Activated naive CD8-positive, alpha-beta T cell treated with anti-CD3 and anti-CD28 coated beads for 36 hours (primary cell): ENCODE measurements at regions not wholly inside any gene's neighbourhood (a gene's known extent, or its start where the extent isn't known, plus 50 kb on each side); places are given as distances from the start of the nearest gene placed in this dataset.

Experiments used
- DNase-seq: peaks from one replicate; pipeline ENCODE4 v3.0.0; 2021
- H3K27ac Mint-ChIP-seq: one replicate; pipeline ENCODE4 v1.8.0; 2022; ENCODE audit warnings: mild to moderate bottlenecking, moderate library complexity, mixed read lengths
- H3K27me3 Mint-ChIP-seq: one replicate; pipeline ENCODE4 v1.8.0; 2022; ENCODE audit warnings: mild to moderate bottlenecking, mixed read lengths
- H3K36me3 Mint-ChIP-seq: one replicate; pipeline ENCODE4 v1.8.0; 2021; ENCODE audit warnings: mild to moderate bottlenecking, mixed read lengths
- H3K4me1 Mint-ChIP-seq: one replicate; pipeline ENCODE4 v1.8.0; 2021; ENCODE audit warnings: mixed read lengths
- H3K4me3 Mint-ChIP-seq: one replicate; pipeline ENCODE4 v1.8.0; 2022; ENCODE audit warnings: mild to moderate bottlenecking, moderate library complexity, mixed read lengths
- H3K9me3 Mint-ChIP-seq: one replicate; pipeline ENCODE4 v1.8.0; 2022; ENCODE audit warnings: mixed read lengths

DNA sequence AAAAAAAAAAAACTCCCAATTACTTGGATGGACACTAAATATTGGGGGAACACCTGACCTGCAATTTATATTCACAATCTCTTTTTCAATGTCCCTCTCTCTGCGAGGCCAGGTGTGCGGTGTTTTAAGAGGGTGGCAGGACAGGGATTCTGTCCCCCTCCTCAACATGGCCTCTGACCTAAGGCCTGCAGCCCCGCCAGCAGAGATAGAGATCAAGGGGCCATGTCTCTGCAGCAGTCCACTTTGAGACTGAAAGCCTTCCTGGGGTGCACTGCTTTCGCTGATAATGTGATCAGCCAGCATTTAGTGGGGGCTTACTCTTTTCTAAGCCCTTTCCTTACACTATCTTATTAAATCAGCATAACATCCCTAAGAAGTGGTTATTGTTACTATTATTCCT, 419.9 kb downstream of the OCA2 start:
- H3K4me1 Mint-ChIP-seq, result no peaks in the 10 kb centered on the region
- no peak for DNase-seq
- no peak overlapping the region for H3K4me3 Mint-ChIP-seq
- no peaks in the 10 kb centered on the region for H3K9me3 Mint-ChIP-seq
- no peaks in the 10 kb centered on the region for H3K36me3 Mint-ChIP-seq
- no peak overlapping the region for H3K27ac Mint-ChIP-seq
- H3K27me3 Mint-ChIP-seq, result peaks cover 6% of the 10 kb centered on the region

DNA sequence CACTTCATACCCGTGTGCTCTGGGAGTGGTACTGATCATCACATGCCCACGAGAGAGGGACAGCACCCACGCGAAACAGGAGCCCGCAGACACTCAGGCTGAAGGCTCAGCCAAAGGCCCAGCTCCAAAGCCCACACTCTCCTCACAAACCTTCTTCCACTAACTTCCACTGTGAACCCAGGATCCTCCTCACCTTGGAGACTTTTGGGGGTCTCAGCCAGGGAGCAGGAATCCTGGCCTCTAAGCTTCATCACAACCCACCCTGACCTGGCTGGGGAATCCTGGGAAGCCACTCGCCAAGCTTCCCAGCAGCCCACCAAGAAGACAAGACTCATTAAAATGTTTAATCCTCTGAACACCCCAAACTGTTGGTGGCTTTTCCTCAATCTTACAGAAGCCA, 421.2 kb downstream of the OCA2 start:
- H3K4me1 Mint-ChIP-seq, result no peaks in the 10 kb centered on the region
- no peak for DNase-seq
- peaks cover 2% of the 10 kb centered on the region for H3K9me3 Mint-ChIP-seq
- peaks cover 6% of the 10 kb centered on the region for H3K27me3 Mint-ChIP-seq
- no peak overlapping the region for H3K4me3 Mint-ChIP-seq
- H3K27ac Mint-ChIP-seq, result no peak overlapping the region
- H3K36me3 Mint-ChIP-seq, result no peaks in the 10 kb centered on the region

DNA sequence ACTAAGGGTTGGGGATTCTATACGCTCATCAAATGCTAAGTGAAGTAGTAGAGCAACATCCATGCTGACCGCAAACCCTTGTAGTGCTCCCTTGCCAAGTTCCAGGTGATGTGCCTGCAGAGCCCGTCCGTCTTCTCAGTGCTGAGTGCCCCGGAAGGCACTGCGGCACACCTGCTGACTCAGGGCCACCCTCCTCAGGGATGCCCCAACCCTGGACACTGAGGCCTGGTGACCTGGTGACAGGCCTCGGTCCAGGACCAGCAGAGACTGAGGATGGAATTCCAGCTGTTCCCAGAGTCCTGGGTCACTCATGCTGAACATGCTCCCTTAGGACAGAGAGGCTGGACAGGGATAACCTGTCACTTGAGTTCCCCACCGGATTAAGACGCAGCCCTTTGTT, 422.5 kb downstream of the OCA2 start:
- Mint-ChIP-seq H3K27ac (no peak overlapping the region), H3K4me1 (no peaks in the 10 kb centered on the region), H3K27me3 (peaks cover 6% of the 10 kb centered on the region), H3K4me3 (no peak overlapping the region), H3K36me3 (no peaks in the 10 kb centered on the region), H3K9me3 (peaks cover 2% of the 10 kb centered on the region)
- DNase-seq, result no peak

DNA sequence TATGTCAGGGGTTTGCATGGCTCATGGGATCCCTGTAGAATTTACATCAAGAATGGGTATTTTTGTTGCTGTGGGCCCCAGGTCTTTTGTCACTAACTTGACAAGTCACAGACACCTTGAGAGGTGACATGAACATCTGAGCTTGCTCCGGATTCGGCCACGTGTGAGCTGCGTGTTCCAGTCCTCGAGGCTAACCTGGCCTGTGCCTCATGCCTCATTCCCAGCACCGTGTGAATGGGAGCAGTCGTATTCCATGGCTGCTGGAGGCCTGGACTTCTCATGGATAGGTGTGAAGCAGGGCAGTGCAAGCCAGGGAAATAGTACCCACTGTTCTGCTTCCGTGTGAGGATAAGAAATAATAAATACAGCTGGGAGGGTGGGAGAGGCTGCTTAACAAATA, 423.5 kb downstream of the OCA2 start:
- Mint-ChIP-seq H3K9me3 (peaks cover 2% of the 10 kb centered on the region), H3K27ac (no peak overlapping the region), H3K27me3 (peaks cover 6% of the 10 kb centered on the region), H3K36me3 (no peaks in the 10 kb centered on the region), H3K4me1 (no peaks in the 10 kb centered on the region), H3K4me3 (no peak overlapping the region)
- no peak for DNase-seq

DNA sequence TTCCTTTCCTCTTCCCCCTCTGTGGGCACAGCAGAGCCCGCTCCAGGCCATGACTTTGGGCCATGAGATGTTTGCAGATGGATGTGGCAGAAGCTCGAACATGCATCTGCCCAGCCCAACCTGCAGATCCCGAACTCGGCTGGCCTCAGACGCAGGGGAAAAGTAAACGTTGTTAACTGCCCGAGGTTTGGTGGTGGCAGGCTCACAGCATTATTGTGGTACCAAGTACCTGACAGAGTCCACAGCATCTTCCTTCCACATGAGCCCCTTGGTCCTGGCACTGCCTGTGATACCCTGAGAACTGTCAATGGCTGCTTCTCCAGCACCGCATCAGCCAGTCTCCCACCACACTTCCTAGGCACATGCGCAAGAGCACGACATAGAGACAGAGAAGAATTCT, 424.3 kb downstream of the OCA2 start:
- Mint-ChIP-seq H3K36me3 (no peaks in the 10 kb centered on the region), H3K9me3 (peaks cover 2% of the 10 kb centered on the region), H3K27me3 (peaks cover 2% of the 10 kb centered on the region), H3K4me1 (no peaks in the 10 kb centered on the region), H3K4me3 (no peak overlapping the region), H3K27ac (no peak overlapping the region)
- DNase-seq, result no peak

DNA sequence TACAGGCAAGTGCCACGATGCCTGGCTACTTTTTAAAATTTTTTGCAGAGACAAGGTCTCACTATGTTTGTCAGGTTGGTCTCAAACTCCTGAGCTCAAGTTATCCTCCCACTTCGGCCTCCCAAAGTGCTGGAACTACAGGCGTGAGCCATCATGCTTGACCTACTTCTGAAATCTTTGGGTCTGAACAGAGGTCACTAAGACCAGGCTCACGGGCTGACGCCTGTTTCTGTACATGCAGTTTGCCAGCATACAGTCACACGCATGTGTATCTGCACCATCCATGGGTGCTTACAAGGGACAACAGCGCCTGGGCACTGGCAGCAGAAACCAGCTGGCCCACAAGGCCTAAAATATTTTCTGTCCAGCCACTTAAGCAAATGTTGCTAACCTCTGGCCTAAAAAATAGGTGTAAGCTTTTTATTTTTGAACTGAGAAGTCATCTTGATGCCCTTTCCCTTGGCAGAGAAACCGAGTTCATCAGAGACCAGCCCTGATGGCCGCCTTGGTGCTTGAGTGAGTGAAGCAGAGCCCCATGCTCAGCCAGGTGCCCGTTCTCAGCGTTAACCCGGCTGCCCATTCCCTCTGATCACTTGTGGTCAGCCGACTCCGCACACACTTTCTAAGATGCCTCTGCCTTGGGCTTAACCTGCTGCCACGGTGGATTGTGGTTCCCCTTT, 425.2 kb downstream of the OCA2 start:
- no peak overlapping the region for H3K4me3 Mint-ChIP-seq
- no peaks in the 10 kb centered on the region for H3K36me3 Mint-ChIP-seq
- peaks cover 3% of the 10 kb centered on the region for H3K9me3 Mint-ChIP-seq
- no peaks in the 10 kb centered on the region for H3K27me3 Mint-ChIP-seq
- no peak for DNase-seq
- H3K27ac Mint-ChIP-seq, result no peak overlapping the region
- no peaks in the 10 kb centered on the region for H3K4me1 Mint-ChIP-seq

DNA sequence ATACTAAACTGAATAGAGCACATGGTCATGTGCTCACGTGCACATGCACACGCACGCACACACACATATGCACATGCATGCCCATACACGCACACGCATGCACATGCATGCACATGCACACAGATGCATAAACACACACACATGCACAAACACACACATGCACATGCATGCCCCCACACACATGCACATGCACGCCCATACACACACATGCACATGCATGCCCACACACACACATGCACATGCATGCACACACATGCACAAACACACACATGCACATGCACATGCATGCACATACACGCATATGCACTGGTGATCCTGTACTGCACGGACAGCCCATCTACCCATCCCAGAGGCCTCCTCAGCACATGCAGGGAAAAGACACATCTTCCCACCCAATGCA, 426.6 kb downstream of the OCA2 start:
- Mint-ChIP-seq H3K9me3 (peaks cover 3% of the 10 kb centered on the region), H3K36me3 (no peaks in the 10 kb centered on the region), H3K4me1 (no peaks in the 10 kb centered on the region), H3K27ac (no peak overlapping the region), H3K27me3 (no peaks in the 10 kb centered on the region), H3K4me3 (no peak overlapping the region)
- no peak for DNase-seq

DNA sequence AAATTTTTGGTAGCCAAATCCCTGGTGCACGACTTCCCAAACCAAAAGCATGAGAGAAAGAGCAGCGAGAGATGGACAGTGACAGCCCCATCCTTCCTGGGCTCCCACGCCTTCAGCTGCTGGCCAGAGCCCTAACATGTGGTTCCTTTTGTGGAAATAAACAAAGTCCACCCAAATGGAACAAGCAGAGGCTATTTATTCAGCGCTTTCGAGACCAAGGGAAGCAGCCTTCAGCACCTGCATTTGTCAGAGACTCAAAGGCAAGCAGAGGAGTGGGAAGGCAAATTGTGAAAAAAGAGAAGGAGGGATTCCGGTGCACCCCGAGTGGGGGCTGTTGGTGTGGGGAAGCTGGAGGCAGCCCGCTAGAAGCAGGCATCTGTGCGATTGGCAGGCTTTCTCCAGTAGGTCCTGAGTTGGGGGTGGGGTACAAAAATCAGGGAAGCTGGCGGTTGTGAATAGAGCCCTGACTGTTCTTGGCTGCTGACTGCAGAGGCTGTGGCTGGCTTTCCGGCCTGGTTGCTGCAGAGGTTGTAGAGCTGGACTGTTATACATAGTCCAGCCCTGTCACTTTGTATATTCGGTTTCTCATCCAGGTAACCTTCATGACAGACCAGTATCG, 427.2 kb downstream of the OCA2 start:
- H3K4me1 Mint-ChIP-seq, result no peaks in the 10 kb centered on the region
- H3K4me3 Mint-ChIP-seq, result no peak overlapping the region
- H3K27me3 Mint-ChIP-seq, result no peaks in the 10 kb centered on the region
- no peaks in the 10 kb centered on the region for H3K36me3 Mint-ChIP-seq
- DNase-seq, result no peak
- peaks cover 3% of the 10 kb centered on the region for H3K9me3 Mint-ChIP-seq
- H3K27ac Mint-ChIP-seq, result no peak overlapping the region

DNA sequence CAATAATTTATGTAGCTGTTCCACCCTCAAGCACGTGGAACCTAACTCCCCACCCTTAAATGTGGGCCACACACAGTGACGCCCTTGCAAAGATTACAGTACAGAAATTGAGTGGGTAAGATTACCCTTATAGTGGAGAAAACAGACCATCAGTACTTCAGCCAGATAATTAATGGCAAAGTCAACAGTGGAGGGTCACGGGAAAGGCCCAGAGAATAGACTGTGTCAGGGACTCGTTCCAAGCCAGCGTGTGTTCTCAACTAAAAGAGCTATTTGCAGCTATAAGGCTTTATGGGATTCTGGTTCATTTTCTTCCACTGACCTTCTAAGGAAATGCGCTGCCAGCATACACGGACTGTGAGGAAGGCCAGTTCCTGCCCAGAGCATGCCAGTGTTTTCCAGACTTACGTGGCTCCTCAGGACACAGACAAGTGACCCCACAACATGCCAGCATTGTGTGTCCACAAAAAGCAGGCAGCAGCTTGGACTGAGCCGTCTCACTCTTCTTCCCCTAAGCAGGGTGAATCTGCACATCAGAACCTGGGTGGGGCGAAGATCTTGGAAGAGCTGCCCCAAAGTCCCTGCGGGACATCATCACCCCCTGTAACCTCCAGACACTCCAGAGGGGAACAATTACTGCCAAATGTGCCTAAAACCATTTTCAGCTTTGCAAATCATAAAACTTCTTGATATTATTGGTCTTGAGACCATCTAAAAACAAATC, 428.5 kb downstream of the OCA2 start:
- DNase-seq, result no peak
- Mint-ChIP-seq H3K9me3 (peaks cover 3% of the 10 kb centered on the region), H3K4me3 (no peak overlapping the region), H3K27ac (no peak overlapping the region), H3K27me3 (no peaks in the 10 kb centered on the region), H3K36me3 (no peaks in the 10 kb centered on the region), H3K4me1 (no peaks in the 10 kb centered on the region)

DNA sequence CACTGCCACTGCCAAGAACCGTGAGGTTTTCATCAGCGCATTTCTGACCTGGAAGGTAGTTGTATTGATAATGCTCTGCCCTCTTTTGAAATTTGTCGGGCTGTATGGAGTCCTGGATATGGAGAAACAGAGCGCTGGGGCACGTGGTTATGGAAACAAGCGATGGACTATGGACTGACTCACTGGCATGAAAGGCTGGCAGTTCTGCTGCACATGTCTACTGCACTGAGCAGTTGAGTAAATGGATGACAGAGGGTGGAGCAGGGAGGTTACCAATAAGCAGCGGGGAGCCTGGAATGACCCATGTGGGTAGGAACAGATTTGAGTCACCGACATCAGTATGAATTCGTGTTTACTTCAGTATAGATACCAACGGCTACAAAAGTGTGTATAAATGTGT, 429.5 kb downstream of the OCA2 start:
- Mint-ChIP-seq H3K36me3 (no peaks in the 10 kb centered on the region), H3K9me3 (peaks cover 3% of the 10 kb centered on the region), H3K27me3 (no peaks in the 10 kb centered on the region), H3K4me3 (no peak overlapping the region), H3K27ac (no peak overlapping the region), H3K4me1 (no peaks in the 10 kb centered on the region)
- DNase-seq, result no peak

DNA sequence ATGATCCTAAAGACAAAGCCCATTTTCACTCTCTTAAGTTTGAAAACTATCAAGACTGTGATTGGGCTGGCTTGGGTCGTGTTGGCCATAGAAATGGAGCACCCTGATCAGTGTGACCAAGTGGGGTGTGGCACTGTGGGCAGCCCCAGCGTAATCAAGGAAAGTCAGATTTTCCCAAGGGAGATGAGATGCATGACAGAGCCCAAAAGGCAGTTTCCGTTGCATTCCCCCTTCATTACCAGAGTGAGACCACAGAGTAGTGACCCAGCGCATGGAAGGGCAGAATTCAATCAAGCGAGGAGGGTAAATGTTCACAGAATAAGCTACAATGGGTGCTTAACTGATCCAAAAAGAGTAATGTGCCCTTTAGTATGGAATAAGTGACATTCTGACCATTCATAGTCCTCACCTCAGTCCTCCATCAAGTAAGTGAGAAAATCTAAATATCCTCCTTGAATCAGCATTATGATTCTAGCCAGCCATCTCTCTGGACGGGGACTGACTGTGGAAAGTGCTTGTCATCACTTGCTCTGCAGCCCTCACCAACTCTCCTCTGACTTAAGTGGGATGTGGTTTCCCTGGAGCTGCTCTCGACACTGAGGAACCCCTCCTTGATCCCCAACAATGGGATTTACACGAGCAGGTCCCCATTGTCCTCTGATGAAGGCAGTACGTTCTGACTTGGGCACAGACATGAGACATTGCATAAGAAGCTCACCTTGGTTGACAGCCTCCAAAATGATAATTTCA, 430.5 kb downstream of the OCA2 start:
- H3K27me3 Mint-ChIP-seq, result no peaks in the 10 kb centered on the region
- H3K36me3 Mint-ChIP-seq, result no peaks in the 10 kb centered on the region
- no peak overlapping the region for H3K4me3 Mint-ChIP-seq
- no peak for DNase-seq
- no peak overlapping the region for H3K27ac Mint-ChIP-seq
- H3K9me3 Mint-ChIP-seq, result peaks cover 3% of the 10 kb centered on the region
- H3K4me1 Mint-ChIP-seq, result no peaks in the 10 kb centered on the region

DNA sequence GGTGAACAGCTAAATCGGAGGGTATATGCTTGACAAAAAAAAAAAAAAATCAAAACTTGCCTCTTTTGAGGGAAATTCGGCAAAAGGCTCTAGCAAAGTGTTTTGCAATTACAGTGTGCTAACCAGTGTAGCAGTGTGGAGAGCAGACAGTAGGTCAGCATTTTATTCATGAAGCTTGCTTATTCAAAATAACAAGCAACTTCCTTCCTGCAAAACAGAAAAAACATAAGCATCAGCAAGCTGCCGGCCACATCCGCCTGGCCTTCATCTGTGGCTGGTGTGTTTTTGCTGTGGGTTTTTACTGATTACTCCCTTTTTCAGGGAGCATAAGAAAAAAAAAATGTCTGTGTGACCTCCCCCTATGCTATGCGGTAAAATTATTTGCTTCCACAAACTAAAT, 434.1 kb downstream of the OCA2 start:
- Mint-ChIP-seq H3K4me1 (no peaks in the 10 kb centered on the region), H3K27me3 (no peaks in the 10 kb centered on the region), H3K9me3 (peaks cover 1% of the 10 kb centered on the region), H3K36me3 (no peaks in the 10 kb centered on the region), H3K27ac (no peak overlapping the region), H3K4me3 (no peak overlapping the region)
- DNase-seq, result no peak

DNA sequence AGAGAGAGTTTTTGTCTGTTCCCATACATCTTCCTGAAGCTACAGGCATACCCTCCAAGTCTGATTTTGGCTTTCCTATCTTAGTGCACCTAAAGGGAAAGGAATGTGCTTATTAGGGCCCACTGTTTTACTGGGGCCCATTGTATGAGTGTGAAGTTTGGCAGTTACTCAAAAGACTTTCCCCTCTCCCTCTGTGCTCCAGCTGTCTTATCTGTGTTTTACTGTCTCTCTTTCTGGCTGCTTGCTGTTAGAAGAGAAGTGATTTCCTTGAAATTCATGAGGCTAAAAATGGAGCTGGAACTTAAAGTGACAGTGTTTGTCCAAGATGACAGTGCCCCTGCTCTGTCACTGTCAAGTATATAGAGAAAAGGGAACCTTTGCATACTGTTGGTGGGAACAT, 436.2 kb downstream of the OCA2 start:
- no peak overlapping the region for H3K4me3 Mint-ChIP-seq
- no peak overlapping the region for H3K27ac Mint-ChIP-seq
- no peaks in the 10 kb centered on the region for H3K27me3 Mint-ChIP-seq
- H3K9me3 Mint-ChIP-seq, result no peaks in the 10 kb centered on the region
- H3K36me3 Mint-ChIP-seq, result no peaks in the 10 kb centered on the region
- H3K4me1 Mint-ChIP-seq, result no peaks in the 10 kb centered on the region
- DNase-seq, result no peak

DNA sequence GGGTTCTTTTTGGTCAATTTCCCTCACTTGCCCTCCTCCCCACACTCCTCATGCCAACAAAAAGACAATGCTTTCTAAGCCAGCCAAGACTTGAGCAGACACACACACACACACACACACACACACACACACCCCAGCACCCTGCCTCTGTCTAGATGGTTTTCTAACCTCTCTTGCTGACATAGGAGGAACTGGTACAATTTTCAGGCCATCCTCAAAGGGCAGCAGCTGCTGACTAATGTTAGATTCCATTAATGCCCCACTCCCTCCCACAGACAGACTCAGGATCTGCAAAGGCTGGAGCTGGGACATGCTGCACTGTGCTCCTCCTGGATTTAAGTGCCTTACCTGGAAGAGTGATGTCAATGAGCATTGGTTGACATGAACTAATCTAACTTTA, 438.4 kb downstream of the OCA2 start:
- Mint-ChIP-seq H3K36me3 (no peaks in the 10 kb centered on the region), H3K4me3 (no peak overlapping the region), H3K27me3 (no peaks in the 10 kb centered on the region), H3K4me1 (no peaks in the 10 kb centered on the region), H3K27ac (no peak overlapping the region), H3K9me3 (no peaks in the 10 kb centered on the region)
- no peak for DNase-seq

DNA sequence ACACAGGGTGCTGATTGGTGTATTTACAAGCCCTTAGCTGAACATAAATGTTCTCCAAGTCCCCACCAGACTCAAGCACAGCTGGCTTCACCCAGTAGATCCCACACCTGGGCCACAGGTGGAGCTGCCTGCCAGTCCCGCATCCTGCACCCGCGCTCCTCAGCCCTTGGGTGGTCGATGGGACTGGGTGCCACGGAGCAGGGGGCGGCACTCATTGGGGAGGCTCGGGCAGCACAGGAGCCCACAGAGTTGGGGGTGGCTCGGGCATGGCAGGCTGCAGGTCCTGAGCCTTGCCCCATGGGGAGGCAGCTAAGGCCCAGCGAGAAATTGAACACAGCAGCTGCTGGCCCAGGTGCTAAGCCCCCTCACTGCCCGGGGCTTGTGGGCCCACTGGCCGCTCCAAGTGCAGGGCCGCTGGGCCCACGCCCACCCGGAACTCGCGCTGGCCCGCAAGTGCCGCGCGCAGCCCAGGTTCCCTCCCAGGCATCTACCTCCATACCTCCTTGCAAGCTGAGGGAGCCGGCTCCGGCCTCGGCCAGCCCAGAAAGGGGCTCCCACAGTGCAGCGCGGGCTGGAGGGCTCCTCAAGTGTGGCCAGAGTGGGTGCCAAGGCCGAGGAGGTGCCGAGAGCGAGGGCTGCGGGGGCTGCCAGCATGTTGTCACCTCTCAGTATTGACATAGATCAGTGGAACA, 442.7 kb downstream of the OCA2 start:
- no peak overlapping the region for H3K27ac Mint-ChIP-seq
- no peaks in the 10 kb centered on the region for H3K4me1 Mint-ChIP-seq
- no peaks in the 10 kb centered on the region for H3K9me3 Mint-ChIP-seq

More for the DNA sequence above, 442.7 kb downstream of the OCA2 start:
- peaks cover 1% of the 10 kb centered on the region for H3K36me3 Mint-ChIP-seq
- DNase-seq, result no peak
- H3K27me3 Mint-ChIP-seq, result no peaks in the 10 kb centered on the region
- no peak overlapping the region for H3K4me3 Mint-ChIP-seq
